Thyroid gland (tissue), 4 donors: ENCODE measurements at regions not wholly inside any gene's neighbourhood (a gene's known extent, or its start where the extent isn't known, plus 50 kb on each side); places are given as distances from the start of the nearest gene placed in this dataset.

Source experiments
- CTCF ChIP-seq, 6 experiments: fragments of 200-600 bp in 3 of 6; fragments of 450-650 bp in 3 of 6; sonication (generic) in 3 of 6; IDR thresholded peaks; one replicate each; pipeline ENCODE4 v1.5.1; 2016 to 2019; ENCODE audit warnings: antibody characterized with exemption in 6 of 6, mild to moderate bottlenecking in 2 of 6, inconsistent platforms in 1 of 6, moderate library complexity in 1 of 6
- POLR2A ChIP-seq, 2 donors: fragments of 450-650 bp; IDR thresholded peaks; one replicate each; pipeline ENCODE4 v1.6.1; 2017; ENCODE audit warnings: antibody characterized with exemption in 2 of 2, mild to moderate bottlenecking in 2 of 2, moderate library complexity in 1 of 2

- TF ChIP-seq POLR2A (IDR thresholded peaks at IDR 0.05), result no peak
- no peak for TF ChIP-seq CTCF (IDR thresholded peaks at IDR 0.05)
Observed at GRCh38 chr5:145062280-145063062, 772.7 kb downstream of the PRELID2 start.
